Esophagus squamous epithelium (tissue), 4 donors: ENCODE measurements at regions not wholly inside any gene's neighbourhood (a gene's known extent, or its start where the extent isn't known, plus 50 kb on each side); places are given as distances from the start of the nearest gene placed in this dataset.

ENCODE experiments used
- POLR2A ChIP-seq, 4 donors: fragments of 450-650 bp; IDR thresholded peaks; one replicate each; pipeline ENCODE4 v1.6.1; 2017; ENCODE audit warnings: antibody characterized with exemption in 4 of 4, mild to moderate bottlenecking in 4 of 4, moderate library complexity in 3 of 4
- TF ChIP-seq, protein P1 (sequence below), 6 experiments: fragments of 450-650 bp in 4 of 6; fragments of 200-600 bp in 2 of 6; sonication (generic) in 2 of 6; IDR thresholded peaks; one replicate each; pipeline ENCODE4 v1.5.1; 2016 to 2019; ENCODE audit warnings: antibody characterized with exemption in 6 of 6, mild to moderate bottlenecking in 4 of 6, moderate library complexity in 4 of 6

DNA sequence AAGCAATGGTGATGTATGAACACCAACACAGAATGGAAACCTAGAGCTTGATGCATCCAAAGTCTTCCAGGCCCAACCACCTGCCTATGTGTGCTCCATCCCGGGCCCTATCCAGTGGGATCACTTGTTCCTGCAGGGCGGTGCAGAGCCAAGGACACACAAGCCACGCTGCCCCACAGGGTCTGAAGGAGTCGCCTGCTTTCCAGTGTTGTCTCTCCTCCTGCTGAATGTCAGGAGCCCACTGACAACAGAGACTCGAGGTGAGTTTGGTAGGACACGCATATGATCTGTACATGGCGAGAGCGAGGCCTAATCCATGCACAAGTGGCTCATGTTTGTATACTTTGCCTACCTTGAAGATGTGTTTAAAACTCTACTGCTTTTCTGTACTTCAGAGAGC is 70.9 kb upstream of the FHL2 start:
- TF ChIP-seq, protein P1, sequence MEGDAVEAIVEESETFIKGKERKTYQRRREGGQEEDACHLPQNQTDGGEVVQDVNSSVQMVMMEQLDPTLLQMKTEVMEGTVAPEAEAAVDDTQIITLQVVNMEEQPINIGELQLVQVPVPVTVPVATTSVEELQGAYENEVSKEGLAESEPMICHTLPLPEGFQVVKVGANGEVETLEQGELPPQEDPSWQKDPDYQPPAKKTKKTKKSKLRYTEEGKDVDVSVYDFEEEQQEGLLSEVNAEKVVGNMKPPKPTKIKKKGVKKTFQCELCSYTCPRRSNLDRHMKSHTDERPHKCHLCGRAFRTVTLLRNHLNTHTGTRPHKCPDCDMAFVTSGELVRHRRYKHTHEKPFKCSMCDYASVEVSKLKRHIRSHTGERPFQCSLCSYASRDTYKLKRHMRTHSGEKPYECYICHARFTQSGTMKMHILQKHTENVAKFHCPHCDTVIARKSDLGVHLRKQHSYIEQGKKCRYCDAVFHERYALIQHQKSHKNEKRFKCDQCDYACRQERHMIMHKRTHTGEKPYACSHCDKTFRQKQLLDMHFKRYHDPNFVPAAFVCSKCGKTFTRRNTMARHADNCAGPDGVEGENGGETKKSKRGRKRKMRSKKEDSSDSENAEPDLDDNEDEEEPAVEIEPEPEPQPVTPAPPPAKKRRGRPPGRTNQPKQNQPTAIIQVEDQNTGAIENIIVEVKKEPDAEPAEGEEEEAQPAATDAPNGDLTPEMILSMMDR (IDR thresholded peaks at IDR 0.05): no peak
- no peak for TF ChIP-seq POLR2A (IDR thresholded peaks at IDR 0.05)
